GM23338 (cell line): ENCODE measurements at regions not wholly inside any gene's neighbourhood (a gene's known extent, or its start where the extent isn't known, plus 50 kb on each side); places are given as distances from the start of the nearest gene placed in this dataset.

Source experiments
- CTCF ChIP-seq, 2 experiments: fragments of 200-600 bp in 1 of 2; sonication (generic) in 1 of 2; conservative IDR thresholded peaks; 2 replicates each; pipeline versions ENCODE4 v1.5.1 to v1.6.1; 2016 to 2017; ENCODE audit warnings: antibody characterized with exemption in 2 of 2, low read depth in 2 of 2, mild to moderate bottlenecking in 2 of 2, moderate library complexity in 1 of 2
- EZH2 ChIP-seq: fragments of 200-600 bp; sonication (generic); IDR thresholded peaks from one replicate; pipeline ENCODE4 v1.8.0; 2017; ENCODE audit warnings: antibody characterized with exemption, mild to moderate bottlenecking, low read depth; ENCODE audit not compliant: unreplicated experiment

GRCh38 chr3:162984746-162985145, 1488.1 kb downstream of the OTOL1 start:
- TF ChIP-seq CTCF (conservative IDR thresholded peaks at IDR 0.05; ENCODE audit: low read depth in 2 of 2) (no peak), EZH2 (no peak)
